Esophagus (tissue), 2 donors: ENCODE measurements at regions not wholly inside any gene's neighbourhood (a gene's known extent, or its start where the extent isn't known, plus 50 kb on each side); places are given as distances from the start of the nearest gene placed in this dataset.
"Not testable (repeated sequence)": the region's sequence is repeated elsewhere in the genome, so short reads cannot be mapped to it uniquely, and the experiment has no call there.

Experiments used
- H3K27ac ChIP-seq, 2 donors: one replicate each; pipeline ENCODE4 v1.5.1; 2013; ENCODE audit warnings: low read depth in 2 of 2, mild to moderate bottlenecking in 2 of 2, inconsistent platforms in 1 of 2, low read length in 1 of 2, moderate library complexity in 1 of 2
- H3K27me3 ChIP-seq, 2 donors: one replicate each; pipeline ENCODE4 v1.6.1; 2013; ENCODE audit warnings: low read length in 2 of 2, control low read depth in 1 of 2, mild to moderate bottlenecking in 1 of 2; ENCODE audit not compliant: insufficient read depth in 2 of 2, control insufficient read depth in 1 of 2
- H3K36me3 ChIP-seq, 2 donors: one replicate each; pipeline ENCODE4 v1.6.1; 2013; ENCODE audit warnings: low read length in 1 of 2; ENCODE audit not compliant: control insufficient read depth in 2 of 2, insufficient read depth in 2 of 2
- H3K4me1 ChIP-seq, 2 donors: one replicate each; pipeline ENCODE4 v1.6.1; 2013; ENCODE audit warnings: low read length in 1 of 2; ENCODE audit not compliant: control insufficient read depth in 2 of 2, insufficient read depth in 2 of 2
- H3K4me3 ChIP-seq, 2 donors: one replicate each; pipeline ENCODE4 v1.5.1; 2013; ENCODE audit warnings: low read length in 2 of 2, mild to moderate bottlenecking in 2 of 2, low read depth in 1 of 2, moderate library complexity in 1 of 2
- H3K9me3 ChIP-seq, 2 donors: one replicate each; pipeline ENCODE4 v1.6.1; 2013; ENCODE audit warnings: mild to moderate bottlenecking in 2 of 2, low read depth in 1 of 2, low read length in 1 of 2, moderate library complexity in 1 of 2; ENCODE audit not compliant: control insufficient read depth in 2 of 2, insufficient read depth in 1 of 2
- WGBS, 2 donors: extraction: QIAGEN DNeasy Blood & Tissue Kit; methylation state at CpG; one replicate each; pipeline ENCODE4 v1.1.7; 2013; 5-methylcytosine and 5-hydroxymethylcytosine counted together
- donor health status: healthy with polysubstance abuse.
- donor health status: Bipolar disorder and iron deficiency.

DNA sequence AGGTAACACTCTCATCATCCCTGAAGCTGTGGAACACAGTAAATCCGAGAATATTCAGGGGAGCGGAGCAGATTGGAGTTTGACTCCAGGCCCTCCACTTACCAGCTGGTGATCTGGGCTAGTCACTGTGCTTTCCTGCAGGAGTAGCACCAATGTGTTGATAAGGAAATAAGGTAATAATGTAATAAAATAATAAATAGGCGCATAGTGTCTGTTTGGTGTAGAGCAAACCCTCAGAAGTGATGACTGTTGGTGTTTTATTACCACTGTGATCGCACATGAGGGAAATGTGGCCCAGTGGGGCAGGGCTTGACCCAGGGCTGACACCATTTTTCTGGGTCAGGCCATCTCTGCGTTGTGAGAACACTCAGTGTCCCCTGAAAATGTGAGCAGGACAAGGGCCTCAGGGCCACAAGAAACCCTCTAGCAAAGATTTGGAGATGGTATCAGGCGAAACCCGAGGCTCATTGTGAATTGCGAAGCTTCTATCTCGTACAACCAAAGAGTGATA lies 563.9 kb upstream of the B3GAT1 start:
- Histone ChIP-seq H3K36me3 (no peaks in the 10 kb centered on the region), H3K9me3 (peaks cover 0 to 12% of the 10 kb centered on the region in 2 donors), H3K4me1 (no peaks in the 10 kb centered on the region), H3K4me3 (no peak overlapping the region), H3K27ac (no peak overlapping the region), H3K27me3 (no peaks in the 10 kb centered on the region)
- 62 to 79% methylated on average over 9 of the region's 9 CpGs for WGBS, 2 donors

DNA sequence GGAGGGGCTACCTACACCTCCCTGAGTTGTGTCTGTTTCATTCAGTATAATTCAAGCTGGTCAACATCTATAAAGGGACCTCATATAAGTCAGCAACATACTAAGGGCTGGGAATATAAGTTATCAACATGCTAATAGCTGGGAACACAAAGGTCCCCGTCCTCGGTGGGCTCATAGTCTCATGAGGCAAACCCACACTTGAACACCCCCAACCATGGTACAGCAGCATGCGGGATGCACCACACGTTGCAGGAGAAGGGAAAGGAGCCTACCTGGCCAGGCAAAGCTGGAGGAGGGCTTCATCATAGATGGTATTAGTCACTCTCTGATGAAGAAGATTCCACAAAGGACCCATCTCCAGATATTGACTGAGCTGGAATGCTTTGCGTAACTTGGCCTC lies 561.8 kb upstream of the B3GAT1 start:
- Histone ChIP-seq H3K27me3 (no peaks in the 10 kb centered on the region), H3K36me3 (no peaks in the 10 kb centered on the region), H3K9me3 (peaks cover 0 to 10% of the 10 kb centered on the region in 2 donors), H3K27ac (no peak overlapping the region), H3K4me3 (no peak overlapping the region), H3K4me1 (no peaks in the 10 kb centered on the region)
- 86 to 95% methylated on average over 5 of the region's 5 CpGs for WGBS, 2 donors

DNA sequence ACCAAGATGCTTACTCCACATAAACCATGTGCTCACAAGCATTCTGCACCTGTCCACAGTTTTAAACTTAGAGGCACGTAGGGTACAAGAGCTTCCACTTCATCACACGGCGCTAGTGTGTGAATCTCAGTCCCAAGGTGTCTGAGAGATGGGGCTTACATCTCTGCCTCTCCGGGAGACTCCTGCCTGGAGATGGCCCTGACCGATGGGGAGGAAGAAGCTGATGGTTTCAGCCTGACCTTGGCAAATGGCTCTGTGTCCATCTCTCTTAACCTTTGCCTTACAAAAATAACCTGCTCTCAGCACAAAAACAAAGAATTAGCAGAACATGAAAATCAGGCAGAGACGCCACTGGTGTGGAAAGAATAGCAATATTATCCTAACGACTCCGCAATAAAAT lies 559.3 kb upstream of the B3GAT1 start:
- Histone ChIP-seq H3K9me3 (peaks cover 0 to 5% of the 10 kb centered on the region in 2 donors), H3K27ac (no peak overlapping the region), H3K4me1 (no peaks in the 10 kb centered on the region), H3K4me3 (no peak overlapping the region), H3K36me3 (no peaks in the 10 kb centered on the region), H3K27me3 (no peaks in the 10 kb centered on the region)
- 84 to 90% methylated on average over 8 of the region's 8 CpGs for WGBS, 2 donors

DNA sequence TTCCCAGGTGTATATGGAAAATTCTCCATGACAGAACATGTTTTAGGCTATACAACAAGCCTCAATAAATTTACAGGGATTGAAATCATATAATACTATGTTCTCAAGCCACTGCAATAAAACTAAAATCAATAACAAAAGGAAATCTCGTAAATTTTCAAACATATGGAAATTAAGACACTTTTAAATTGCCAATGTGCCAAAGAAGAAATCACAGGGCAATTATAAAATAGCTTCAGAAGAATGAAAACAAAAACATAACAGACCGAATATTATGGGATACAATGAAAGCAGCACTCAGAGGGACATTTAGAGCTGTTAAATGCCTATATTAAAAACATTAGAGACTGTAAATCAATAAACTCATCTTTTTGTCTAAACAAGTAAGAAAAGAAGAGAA lies 555.7 kb upstream of the B3GAT1 start:
- H3K27ac ChIP-seq: no peak overlapping the region
- no peaks in the 10 kb centered on the region for H3K4me1 ChIP-seq
- H3K27me3 ChIP-seq: no peaks in the 10 kb centered on the region
- H3K4me3 ChIP-seq: no peak overlapping the region
- no peaks in the 10 kb centered on the region for H3K36me3 ChIP-seq
- 64 to 70% methylated on average over 2 of the region's 2 CpGs for WGBS, 2 donors
- H3K9me3 ChIP-seq: peaks cover 0 to 2% of the 10 kb centered on the region in 2 donors

DNA sequence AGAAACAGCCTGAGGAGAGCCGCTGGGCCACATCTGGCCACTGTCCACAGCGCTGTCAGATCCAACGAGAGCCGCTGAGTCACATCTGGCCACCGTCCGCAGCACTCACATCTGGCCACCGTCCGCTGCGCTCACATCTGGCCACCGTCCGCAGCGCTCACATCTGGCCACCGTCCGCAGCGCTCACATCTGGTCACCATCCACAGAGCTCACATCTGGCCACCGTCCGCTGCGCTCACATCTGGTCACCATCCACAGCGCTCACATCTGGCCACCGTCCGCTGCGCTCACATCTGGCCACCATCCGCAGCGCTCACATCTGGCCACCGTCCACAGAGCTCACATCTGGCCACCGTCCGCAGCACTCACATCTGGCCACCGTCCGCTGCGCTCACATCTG lies 549.3 kb upstream of the B3GAT1 start:
- not testable (repeated sequence) for H3K9me3 ChIP-seq, H3K36me3 ChIP-seq, H3K4me1 ChIP-seq, H3K4me3 ChIP-seq, H3K27me3 ChIP-seq, H3K27ac ChIP-seq
- WGBS, 2 donors: 87 to 94% methylated on average over 29 to 30 of the region's 30 CpGs

DNA sequence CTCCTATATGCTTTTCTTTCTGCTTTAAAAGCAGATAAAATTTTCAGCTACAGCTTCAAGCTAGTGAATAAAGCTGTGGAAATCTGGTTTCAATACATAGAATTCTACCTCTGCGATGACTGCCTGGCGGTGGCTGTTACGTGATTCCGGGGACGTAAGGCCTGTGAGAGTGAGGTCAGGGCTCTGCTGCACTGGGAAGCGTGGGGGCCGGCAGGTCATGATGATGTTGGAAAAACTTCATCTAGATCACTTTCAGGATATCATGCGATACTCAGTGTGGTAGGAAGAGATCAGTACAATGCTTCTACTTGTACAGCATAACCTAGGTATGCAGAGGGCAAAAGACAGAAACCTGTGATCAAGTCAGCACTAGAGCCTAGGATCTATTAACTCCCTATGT lies 546.8 kb upstream of the B3GAT1 start:
- 86 to 91% methylated on average over 8 of the region's 8 CpGs for WGBS, 2 donors
- Histone ChIP-seq H3K27me3 (no peaks in the 10 kb centered on the region), H3K27ac (no peak overlapping the region), H3K36me3 (no peaks in the 10 kb centered on the region), H3K4me1 (no peaks in the 10 kb centered on the region), H3K9me3 (peaks cover 0 to 11% of the 10 kb centered on the region in 2 donors), H3K4me3 (no peak overlapping the region)

DNA sequence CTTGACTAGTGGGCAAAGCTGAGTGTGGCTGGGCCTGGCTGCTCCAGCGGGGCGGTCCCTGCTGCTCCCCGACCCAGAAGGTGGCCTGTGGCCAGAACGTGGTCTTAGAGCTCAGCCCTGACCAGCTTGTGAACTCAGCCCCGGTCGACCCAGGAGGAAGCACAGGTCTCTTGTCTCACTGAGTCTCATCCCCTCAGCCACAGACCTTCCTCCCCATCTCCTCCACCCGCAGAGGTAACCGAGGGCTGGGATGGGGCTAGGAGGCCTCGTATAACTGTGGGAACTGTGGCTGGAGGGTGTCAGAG lies 546.2 kb upstream of the B3GAT1 start:
- H3K4me1 ChIP-seq: no peaks in the 10 kb centered on the region
- no peak overlapping the region for H3K27ac ChIP-seq
- no peaks in the 10 kb centered on the region for H3K27me3 ChIP-seq
- no peak overlapping the region for H3K4me3 ChIP-seq
- WGBS, 2 donors: 78 to 85% methylated on average over 9 of the region's 9 CpGs
- H3K9me3 ChIP-seq: peaks cover 0 to 11% of the 10 kb centered on the region in 2 donors
- no peaks in the 10 kb centered on the region for H3K36me3 ChIP-seq

DNA sequence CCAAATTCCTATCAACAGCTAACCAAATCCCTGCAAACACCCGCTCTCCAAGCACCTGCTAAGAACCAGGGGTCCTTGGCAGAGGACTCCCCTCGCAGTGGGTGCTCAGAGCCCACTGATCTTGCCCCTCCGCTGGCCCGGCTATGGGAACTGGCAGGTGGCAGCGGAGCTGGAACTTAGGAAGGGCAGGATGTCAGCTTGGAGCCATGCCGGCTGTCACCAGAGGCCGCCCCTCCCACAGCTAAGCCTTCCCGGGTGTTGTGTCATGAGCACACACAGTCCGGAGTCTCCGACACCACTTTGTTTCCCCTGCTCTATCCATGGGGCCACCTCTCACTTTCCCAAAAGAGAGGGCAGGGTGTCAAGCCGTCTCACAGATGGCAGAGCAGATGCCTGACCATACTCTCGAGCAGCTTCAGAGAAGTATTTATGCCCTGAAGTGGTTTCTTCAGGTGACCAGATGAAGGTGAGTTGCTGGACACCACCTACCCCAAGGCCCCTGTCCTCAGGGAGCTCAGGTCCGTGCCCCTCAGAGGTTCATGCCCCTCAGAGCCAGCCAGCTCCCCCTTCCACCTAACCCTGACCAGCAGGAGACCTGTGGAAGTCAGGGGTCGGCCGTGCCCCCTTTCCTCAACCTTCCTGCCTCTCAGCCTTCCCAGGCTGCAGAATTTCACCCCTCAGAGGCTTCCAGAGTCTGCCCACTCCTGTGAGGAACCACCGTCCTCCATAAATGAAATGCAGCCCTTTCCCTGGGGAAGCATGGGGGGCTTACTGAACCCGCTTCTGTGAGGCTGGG lies 545.7 kb upstream of the B3GAT1 start:
- no peaks in the 10 kb centered on the region for H3K27me3 ChIP-seq
- H3K4me3 ChIP-seq: no peak overlapping the region
- H3K36me3 ChIP-seq: no peaks in the 10 kb centered on the region
- H3K9me3 ChIP-seq: peaks cover 0 to 11% of the 10 kb centered on the region in 2 donors
- H3K27ac ChIP-seq: no peak overlapping the region
- 65 to 67% methylated on average over 17 of the region's 17 CpGs for WGBS, 2 donors
- no peaks in the 10 kb centered on the region for H3K4me1 ChIP-seq

DNA sequence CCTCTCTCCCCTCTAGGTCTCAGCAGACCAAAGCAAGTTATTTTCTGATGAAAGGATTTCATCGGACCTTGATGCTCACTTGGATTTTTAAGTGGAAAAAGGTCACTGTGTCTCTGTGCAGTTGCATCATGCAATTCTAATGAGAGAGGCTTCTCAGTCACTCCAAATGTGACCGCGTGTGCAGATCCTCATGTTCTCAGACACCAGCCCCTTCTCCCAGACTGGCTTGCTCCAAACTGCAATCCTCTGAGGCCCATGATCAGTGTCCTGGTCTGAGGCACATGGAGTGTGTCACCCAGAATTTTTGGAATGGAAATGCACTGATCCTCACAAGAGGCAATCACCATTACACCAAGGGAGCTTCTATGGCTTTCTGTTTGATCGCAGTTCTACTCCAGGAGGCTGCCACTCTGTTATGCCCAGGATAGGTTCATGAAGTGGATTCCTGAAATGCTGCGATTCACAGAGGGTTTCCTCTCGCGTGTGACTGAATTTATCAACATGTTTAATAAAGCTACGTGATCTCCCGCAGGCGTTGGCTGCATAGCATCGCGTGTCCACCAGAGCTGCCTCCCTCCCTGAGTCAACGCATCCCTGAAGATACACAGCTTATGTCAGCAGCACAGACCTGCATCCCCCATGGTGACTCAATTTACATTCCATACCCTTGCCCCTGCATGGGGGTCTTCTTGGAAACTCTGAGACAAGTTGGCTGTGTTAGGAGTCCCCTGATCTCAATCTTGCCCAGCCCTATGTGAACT lies 544.6 kb upstream of the B3GAT1 start:
- 81 to 89% methylated on average over 13 of the region's 13 CpGs for WGBS, 2 donors
- H3K4me3 ChIP-seq: no peak overlapping the region
- no peaks in the 10 kb centered on the region for H3K4me1 ChIP-seq
- H3K36me3 ChIP-seq: no peaks in the 10 kb centered on the region
- H3K27me3 ChIP-seq: no peaks in the 10 kb centered on the region
- peaks cover 0 to 11% of the 10 kb centered on the region in 2 donors for H3K9me3 ChIP-seq
- H3K27ac ChIP-seq: no peak overlapping the region

DNA sequence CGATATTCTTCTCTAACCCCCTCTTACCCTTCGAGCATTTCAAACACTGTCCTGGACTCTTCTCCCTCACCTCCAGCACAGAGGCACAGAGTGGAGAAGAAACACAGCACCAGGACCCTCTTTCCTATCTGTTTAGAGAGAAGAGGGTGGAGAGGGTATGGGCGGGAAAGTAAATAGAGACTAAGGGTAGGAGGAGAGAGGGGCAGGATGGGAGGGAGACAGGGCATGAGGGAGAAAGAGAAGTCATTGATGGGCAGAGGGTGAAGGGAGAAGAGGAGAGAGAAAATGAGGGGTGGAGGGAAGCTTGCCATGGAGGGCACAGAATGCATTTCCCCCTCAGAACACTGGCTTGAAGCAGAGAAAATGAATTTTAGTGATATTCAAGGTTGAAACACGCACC lies 543.9 kb upstream of the B3GAT1 start:
- H3K4me3 ChIP-seq, H3K27me3 ChIP-seq, H3K27ac ChIP-seq, H3K4me1 ChIP-seq, H3K36me3 ChIP-seq, H3K9me3 ChIP-seq: not testable (repeated sequence)
- 75 to 82% methylated on average over 4 of the region's 4 CpGs for WGBS, 2 donors
